Muscle of leg (tissue), 3 donors: ENCODE measurements at regions not wholly inside any gene's neighbourhood (a gene's known extent, or its start where the extent isn't known, plus 50 kb on each side); places are given as distances from the start of the nearest gene placed in this dataset.

ENCODE experiments used
- DNase-seq: peaks from one replicate; pipeline ENCODE4 v3.0.0; 2013
- H3K27ac ChIP-seq: one replicate; pipeline ENCODE4 v1.5.1; 2013; ENCODE audit warnings: mild to moderate bottlenecking, low read length, control low read depth
- H3K27me3 ChIP-seq: one replicate; pipeline ENCODE4 v1.6.1; 2013; ENCODE audit warnings: low read length; ENCODE audit not compliant: control insufficient read depth, insufficient read depth
- H3K36me3 ChIP-seq: one replicate; pipeline ENCODE4 v1.6.1; 2013; ENCODE audit warnings: low read length; ENCODE audit not compliant: control insufficient read depth, insufficient read depth
- H3K4me1 ChIP-seq: one replicate; pipeline ENCODE4 v1.6.1; 2013; ENCODE audit warnings: low read length; ENCODE audit not compliant: control insufficient read depth, insufficient read depth
- H3K4me3 ChIP-seq: one replicate; pipeline ENCODE4 v1.5.1; 2013; ENCODE audit warnings: low read length, control low read depth
- H3K9me3 ChIP-seq: replicated peaks from 2 replicates; pipeline ENCODE4 v1.6.1; 2013; ENCODE audit warnings: low read depth, low read length; ENCODE audit not compliant: control insufficient read depth
- WGBS: methylation state at CpG from one replicate; pipeline ENCODE4 v1.1.5; 2013; ENCODE audit warnings: missing lambda C conversion rate; ENCODE audit not compliant: insufficient coverage; 5-methylcytosine and 5-hydroxymethylcytosine counted together

GRCh38 chrX:67288156-67288555 lies 255.7 kb upstream of the AR start:
- DNase-seq, result peak; percentile 92
- H3K36me3 ChIP-seq, result no peaks in the 10 kb centered on the region
- no peak overlapping the region for H3K27ac ChIP-seq
- H3K4me3 ChIP-seq, result no peak overlapping the region
- H3K4me1 ChIP-seq, result no peaks in the 10 kb centered on the region
- no peaks in the 10 kb centered on the region for H3K27me3 ChIP-seq
- H3K9me3 ChIP-seq, result no peaks in the 10 kb centered on the region

GRCh38 chrX:67289055-67289499 lies 254.7 kb upstream of the AR start:
- no peaks in the 10 kb centered on the region for H3K4me1 ChIP-seq
- H3K27ac ChIP-seq, result no peak overlapping the region
- no peaks in the 10 kb centered on the region for H3K36me3 ChIP-seq
- 52% methylated on average over 3 of the region's 3 CpGs for WGBS
- no peaks in the 10 kb centered on the region for H3K27me3 ChIP-seq
- H3K9me3 ChIP-seq, result no peaks in the 10 kb centered on the region
- peak; percentile 87 for DNase-seq
- H3K4me3 ChIP-seq, result no peak overlapping the region

- no peaks in the 10 kb centered on the region for H3K36me3 ChIP-seq
- no peak overlapping the region for H3K4me3 ChIP-seq
- no peak for DNase-seq
- WGBS, result 0% methylated on average over 1 of the region's 4 CpGs
- no peak overlapping the region for H3K27ac ChIP-seq
- H3K27me3 ChIP-seq, result no peaks in the 10 kb centered on the region
- no peaks in the 10 kb centered on the region for H3K4me1 ChIP-seq
- H3K9me3 ChIP-seq, result no peaks in the 10 kb centered on the region
These were observed 253.2 kb upstream of the AR start for GRCh38 chrX:67290489-67291220.

- H3K27ac ChIP-seq, result no peak overlapping the region
- peaks cover 2% of the 10 kb centered on the region for H3K27me3 ChIP-seq
- peaks cover 11% of the 10 kb centered on the region for H3K9me3 ChIP-seq
- no peak for DNase-seq
- no peaks in the 10 kb centered on the region for H3K36me3 ChIP-seq
- H3K4me3 ChIP-seq, result no peak overlapping the region
- WGBS, result no CpG with 5 or more reads among the region's 1 CpG
- H3K4me1 ChIP-seq, result no peaks in the 10 kb centered on the region
These were observed 247.9 kb upstream of the AR start for GRCh38 chrX:67295924-67296323.

GRCh38 chrX:67296395-67296794 lies 247.4 kb upstream of the AR start:
- H3K9me3 ChIP-seq, result peaks cover 11% of the 10 kb centered on the region
- peaks cover 2% of the 10 kb centered on the region for H3K27me3 ChIP-seq
- 33% methylated on average over 1 of the region's 1 CpG for WGBS
- H3K36me3 ChIP-seq, result no peaks in the 10 kb centered on the region
- DNase-seq, result no peak
- H3K4me3 ChIP-seq, result no peak overlapping the region
- H3K27ac ChIP-seq, result no peak overlapping the region
- H3K4me1 ChIP-seq, result no peaks in the 10 kb centered on the region

- Histone ChIP-seq H3K27ac (no peak overlapping the region), H3K4me1 (no peaks in the 10 kb centered on the region), H3K27me3 (no peaks in the 10 kb centered on the region), H3K9me3 (peaks cover 3% of the 10 kb centered on the region), H3K4me3 (no peak overlapping the region), H3K36me3 (no peaks in the 10 kb centered on the region)
- no peak for DNase-seq
- WGBS, result no CpG with 5 or more reads among the region's 4 CpGs
These were observed 226.1 kb upstream of the AR start for GRCh38 chrX:67317725-67318124.

- H3K9me3 ChIP-seq, result peaks cover 3% of the 10 kb centered on the region
- no peaks in the 10 kb centered on the region for H3K4me1 ChIP-seq
- H3K27me3 ChIP-seq, result no peaks in the 10 kb centered on the region
- H3K36me3 ChIP-seq, result no peaks in the 10 kb centered on the region
- no CpG with 5 or more reads among the region's 3 CpGs for WGBS
- no peak for DNase-seq
- H3K4me3 ChIP-seq, result no peak overlapping the region
- no peak overlapping the region for H3K27ac ChIP-seq
These were observed 215.3 kb upstream of the AR start for GRCh38 chrX:67328476-67328875.

GRCh38 chrX:67334323-67334722 lies 209.5 kb upstream of the AR start:
- no peaks in the 10 kb centered on the region for H3K27me3 ChIP-seq
- peaks cover 3% of the 10 kb centered on the region for H3K9me3 ChIP-seq
- H3K4me1 ChIP-seq, result no peaks in the 10 kb centered on the region
- H3K36me3 ChIP-seq, result no peaks in the 10 kb centered on the region
- H3K4me3 ChIP-seq, result no peak overlapping the region
- H3K27ac ChIP-seq, result no peak overlapping the region
- DNase-seq, result no peak
- 83% methylated on average over 1 of the region's 2 CpGs for WGBS

- Histone ChIP-seq H3K4me1 (no peaks in the 10 kb centered on the region), H3K27me3 (no peaks in the 10 kb centered on the region), H3K27ac (no peak overlapping the region), H3K36me3 (no peaks in the 10 kb centered on the region), H3K9me3 (peaks cover 6% of the 10 kb centered on the region), H3K4me3 (no peak overlapping the region)
- WGBS, result 61% methylated on average over 2 of the region's 2 CpGs
- no peak for DNase-seq
These were observed 205.6 kb upstream of the AR start for GRCh38 chrX:67338262-67338661.

- no peak for DNase-seq
- peaks cover 4% of the 10 kb centered on the region for H3K9me3 ChIP-seq
- no peak overlapping the region for H3K27ac ChIP-seq
- no peaks in the 10 kb centered on the region for H3K27me3 ChIP-seq
- H3K36me3 ChIP-seq, result no peaks in the 10 kb centered on the region
- WGBS, result no CpG with 5 or more reads among the region's 1 CpG
- no peaks in the 10 kb centered on the region for H3K4me1 ChIP-seq
- no peak overlapping the region for H3K4me3 ChIP-seq
These were observed 201.7 kb upstream of the AR start for GRCh38 chrX:67342138-67342537.

- DNase-seq, result no peak
- H3K36me3 ChIP-seq, result no peaks in the 10 kb centered on the region
- H3K27ac ChIP-seq, result no peak overlapping the region
- H3K9me3 ChIP-seq, result no peaks in the 10 kb centered on the region
- no peaks in the 10 kb centered on the region for H3K27me3 ChIP-seq
- H3K4me3 ChIP-seq, result no peak overlapping the region
- no peaks in the 10 kb centered on the region for H3K4me1 ChIP-seq
- no CpG with 5 or more reads among the region's 1 CpG for WGBS
These were observed 197.6 kb upstream of the AR start for GRCh38 chrX:67346225-67346624.
